Stromal cell of bone marrow (primary cell): ENCODE measurements at regions not wholly inside any gene's neighbourhood (a gene's known extent, or its start where the extent isn't known, plus 50 kb on each side); places are given as distances from the start of the nearest gene placed in this dataset.
A peak's percentile ranks its signal among the peaks of the same experiment; 100 is the strongest.

Experiments used
- DNase-seq: peaks from one replicate; pipeline ENCODE4 v3.0.0-alpha.2; 2012; ENCODE audit warnings: low read depth

DNA sequence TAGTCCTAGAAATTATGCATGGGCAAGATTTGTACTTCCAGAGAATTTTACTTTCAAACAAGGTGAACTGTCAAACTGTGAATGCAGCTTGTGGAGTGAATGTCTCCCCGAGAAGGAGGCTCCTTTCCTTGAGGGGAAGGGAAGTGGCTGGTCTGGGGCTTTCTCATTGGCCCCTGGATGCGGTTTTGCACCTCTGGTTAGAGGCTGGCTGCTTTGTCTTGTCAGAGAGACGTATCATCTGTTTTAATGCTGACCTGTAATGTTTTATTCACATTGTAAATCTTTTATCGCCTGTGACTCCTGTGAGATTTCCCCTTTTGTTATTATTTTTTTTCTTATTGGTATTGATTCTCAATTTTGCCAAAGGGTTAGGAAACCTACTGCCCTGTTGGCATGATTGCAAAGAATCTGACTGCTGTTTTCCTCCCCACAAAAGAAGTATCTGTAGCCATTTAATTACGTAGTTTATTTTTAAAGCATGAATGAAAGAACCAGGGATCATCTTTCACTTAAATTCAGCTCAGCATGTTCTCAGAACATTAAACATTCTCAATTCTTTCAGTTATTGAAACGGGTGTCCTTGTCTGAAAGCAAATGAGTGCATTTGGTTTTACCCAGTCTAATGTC, 238.3 kb upstream of the NFE2L3 start:
- no peak for DNase-seq

DNA sequence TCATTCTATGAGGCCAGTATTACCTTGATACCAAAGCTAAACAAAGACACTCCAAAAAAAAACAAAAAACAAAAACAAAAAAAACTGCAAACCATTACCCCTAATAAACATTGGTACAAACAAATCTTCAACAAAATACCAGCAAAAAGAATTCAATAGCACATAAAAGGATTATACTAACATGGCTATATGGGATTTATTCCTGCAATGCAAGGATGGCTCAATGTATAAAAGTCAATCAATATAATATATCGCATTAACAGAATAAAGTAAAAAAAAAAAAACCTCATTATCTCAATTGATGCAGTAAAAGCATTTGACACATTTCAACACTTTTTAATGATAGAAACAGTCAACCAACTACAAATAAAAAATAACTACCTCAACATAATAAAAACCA, 233.3 kb upstream of the NFE2L3 start:
- DNase-seq = no peak

DNA sequence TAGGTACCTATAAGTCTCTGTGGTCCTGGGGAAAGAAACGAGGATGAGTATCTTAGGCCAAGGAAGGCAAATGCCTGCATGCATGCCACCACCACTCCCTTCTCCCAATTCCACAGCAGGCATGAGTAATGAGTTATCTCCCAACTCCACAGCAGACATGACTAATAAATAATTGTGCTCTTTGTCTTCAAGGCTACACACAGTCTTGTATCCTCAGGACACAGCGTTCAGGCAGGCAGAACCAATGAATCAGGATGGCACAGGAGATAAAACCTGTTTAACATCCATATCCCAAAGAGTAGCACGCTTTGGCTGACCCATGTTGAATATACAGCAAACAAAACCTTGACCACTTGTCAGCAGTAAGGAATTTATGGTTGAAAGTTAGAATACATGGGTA, 229.7 kb upstream of the NFE2L3 start:
- no peak for DNase-seq

DNA sequence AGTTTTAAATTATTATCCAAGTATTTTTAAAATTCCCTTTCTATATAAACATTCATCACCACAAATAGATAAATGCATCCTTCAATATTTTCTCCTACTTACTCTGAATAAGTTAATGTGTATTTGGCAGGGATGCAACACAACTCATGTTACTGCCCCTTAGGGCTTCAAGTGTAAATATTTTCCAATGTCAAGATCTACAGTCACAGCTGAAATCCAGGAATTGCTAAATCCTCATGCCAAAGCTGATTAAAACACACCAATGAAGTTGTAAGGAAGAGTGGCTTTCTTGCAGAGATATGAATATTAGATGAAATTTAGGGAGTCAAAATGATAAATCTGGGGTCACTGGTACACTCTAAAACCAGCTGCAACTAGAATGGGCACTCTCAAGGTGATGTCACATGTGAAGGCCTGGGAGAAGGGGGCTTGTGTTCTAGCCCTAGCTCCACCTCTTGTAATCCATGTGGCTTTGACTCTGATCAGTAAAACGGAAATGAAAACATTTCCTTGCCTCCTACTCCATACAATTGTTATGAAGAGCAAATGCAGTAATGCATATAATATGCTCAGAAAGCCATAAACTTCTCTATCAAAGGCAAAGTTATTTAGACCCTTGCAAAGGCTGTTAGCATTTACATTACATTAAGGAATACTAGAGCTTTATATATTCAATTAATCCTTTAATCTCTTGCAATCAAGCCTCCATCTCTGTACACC, 228.1 kb upstream of the NFE2L3 start:
- DNase-seq = no peak

DNA sequence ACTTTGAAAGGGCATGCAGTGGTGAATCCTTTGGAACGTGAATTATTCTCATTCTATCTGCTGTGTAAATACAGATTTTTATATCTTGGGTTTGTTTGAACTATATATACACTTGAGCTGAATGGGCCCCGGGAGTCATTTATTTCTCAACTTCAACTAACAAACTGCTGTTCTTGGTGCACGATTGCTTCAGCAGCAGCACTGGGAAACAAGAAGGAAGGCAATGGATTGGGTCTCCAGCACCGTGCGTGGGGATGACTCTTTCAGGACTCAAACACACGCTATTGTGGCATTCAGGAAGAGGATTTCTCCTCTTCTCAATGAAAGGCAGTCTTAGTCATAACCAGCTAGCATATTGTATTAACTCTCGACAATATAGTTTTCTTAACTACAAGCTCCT, 226.0 kb upstream of the NFE2L3 start:
- peak; percentile 18 for DNase-seq

DNA sequence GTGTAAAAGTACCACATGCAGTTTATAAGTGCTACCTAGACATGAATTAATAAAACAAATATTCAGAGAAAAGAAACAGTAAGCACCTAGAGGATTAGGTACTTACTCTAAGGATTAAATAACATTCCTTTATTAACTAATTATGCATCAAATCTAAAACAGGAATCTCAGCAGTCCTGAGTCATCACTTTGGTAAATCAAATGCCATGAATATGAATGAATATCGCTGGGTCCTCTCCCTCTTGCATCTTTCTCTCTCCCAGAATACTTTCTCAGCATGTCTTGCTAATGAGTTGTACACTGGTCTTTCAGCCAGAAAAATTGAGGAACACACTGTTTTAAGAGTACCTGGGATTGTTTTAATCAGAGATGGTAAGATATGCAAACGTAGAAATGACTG, 225.5 kb upstream of the NFE2L3 start:
- DNase-seq = no peak

DNA sequence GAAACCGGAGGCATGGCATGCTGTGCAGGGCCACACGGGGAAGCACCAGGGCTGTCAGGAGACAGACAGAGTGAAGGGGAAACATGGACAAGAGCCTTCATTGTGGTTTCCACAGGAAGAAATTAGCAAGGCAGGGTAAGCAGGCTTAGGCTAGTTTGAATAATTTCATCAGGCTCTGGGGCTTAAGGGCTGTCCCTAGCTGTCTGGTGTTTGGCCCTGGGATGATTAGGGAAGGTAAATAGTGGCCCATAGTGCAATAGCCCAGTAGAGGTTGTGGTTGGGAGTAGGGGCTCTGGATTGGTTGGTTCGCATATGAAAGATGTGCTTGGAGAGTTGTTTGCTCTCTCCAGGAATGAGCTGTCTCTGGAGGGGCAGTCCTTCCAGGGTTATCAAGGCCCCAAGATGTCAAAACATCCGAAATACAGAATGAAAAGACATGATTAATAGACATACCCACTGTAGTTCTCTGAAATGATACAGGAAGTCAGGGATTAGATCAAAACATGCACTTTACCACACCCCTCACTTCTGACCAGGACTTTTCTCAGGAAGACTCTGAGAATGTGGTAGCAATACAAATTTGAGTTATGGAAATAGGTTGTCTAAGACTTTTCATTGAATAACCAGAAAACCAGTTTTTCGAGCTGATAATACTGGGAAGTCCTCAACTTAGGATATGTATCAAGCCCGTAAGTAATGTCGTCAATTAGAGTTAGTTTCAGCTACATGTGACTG, 224.9 kb upstream of the NFE2L3 start:
- DNase-seq = no peak

DNA sequence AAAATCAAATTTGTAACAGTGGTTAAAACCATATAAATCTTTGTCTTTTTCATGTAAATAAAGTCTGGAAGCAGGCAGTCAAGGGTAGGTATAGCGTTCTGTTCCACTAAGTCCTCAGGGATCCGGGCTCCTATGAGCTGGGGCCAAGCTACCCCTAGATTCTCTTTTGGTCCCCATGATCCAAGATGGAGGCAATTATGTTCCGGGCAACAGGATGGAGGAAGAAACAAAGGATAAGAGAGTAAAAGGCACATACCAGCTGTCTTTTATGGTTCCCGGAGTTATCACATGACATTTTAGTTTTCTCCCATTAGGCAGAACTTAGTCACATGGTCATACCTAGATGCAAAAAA, 224.4 kb upstream of the NFE2L3 start:
- no peak for DNase-seq

DNA sequence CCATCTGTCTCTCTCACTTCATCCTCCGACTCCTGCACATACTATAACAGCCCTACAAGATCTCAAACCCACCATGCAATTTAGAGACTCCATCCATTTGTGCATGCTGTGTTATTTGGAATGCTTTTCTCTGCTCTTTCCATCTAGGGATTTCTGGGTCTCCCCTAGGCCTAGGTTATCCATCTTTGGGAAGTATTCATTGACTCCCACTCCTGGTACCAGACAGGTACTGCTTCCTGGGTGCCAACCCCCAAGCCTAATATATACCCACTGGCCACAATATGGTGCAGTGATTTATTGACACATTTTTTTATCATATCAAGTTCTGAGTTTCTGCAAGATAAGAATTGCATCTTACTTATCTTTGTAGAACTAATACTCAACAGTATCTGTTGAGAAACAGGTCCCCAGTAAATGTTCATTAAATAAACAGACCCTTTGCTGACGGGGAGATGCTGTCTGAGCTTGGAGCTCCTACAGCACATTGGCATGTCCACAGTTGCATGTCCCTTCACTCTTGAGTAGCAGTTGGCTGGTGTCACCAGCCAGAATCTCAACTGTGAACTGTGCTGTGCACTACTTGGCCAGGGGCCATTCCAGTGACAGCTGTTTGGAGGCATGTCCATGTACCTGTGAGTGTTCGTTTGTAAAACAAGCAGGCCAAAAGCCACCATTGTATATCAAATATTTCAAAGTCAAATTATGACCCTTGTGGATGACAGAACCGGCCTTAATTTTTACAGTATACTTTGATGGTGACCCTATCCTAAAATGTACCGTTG, 223.3 kb upstream of the NFE2L3 start:
- no peak for DNase-seq

DNA sequence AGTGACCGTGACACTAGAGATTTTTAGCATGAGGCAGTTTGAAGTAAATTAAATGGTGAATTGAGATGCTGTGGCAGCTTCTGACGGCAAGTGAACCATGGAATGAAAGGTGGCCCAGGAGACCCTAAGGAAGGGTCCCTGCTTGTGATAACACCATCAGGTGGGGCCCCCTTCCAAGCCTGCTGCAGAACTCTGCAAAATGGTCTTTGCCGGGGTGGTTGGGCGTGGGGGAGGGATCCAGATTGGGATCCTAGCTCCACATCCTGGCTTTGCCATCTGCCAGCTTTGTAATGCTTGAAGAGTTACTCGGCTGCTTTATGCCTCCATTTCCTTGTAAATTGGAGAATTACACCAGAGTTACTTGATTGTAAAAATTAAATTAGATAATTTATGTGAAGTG, 222.6 kb upstream of the NFE2L3 start:
- DNase-seq = no peak

DNA sequence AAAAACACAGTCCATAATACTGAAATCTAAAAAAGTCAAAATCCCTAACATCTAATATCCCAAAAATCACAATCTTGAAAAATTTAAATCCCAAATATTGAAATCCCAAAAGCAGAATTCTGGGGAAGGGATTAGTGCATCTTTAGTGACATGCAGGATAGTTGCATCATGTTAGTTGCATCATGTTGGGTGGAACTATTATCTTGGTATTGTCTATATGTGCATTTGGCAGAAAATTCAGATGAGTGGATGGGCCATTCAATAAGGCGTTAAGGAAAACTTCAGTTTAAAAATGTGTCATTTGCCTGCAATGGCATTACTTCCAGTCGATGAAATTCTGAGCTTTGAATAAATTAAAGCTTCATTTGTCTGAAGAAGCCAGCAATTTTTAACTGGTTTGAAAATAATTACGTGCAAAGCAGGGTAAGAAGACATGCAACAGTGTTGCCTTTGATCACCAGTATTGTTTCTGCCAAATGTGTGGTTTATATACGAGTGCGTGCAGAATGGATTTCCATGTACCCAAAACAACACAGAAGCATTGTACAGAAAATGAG, 221.4 kb upstream of the NFE2L3 start:
- no peak for DNase-seq

DNA sequence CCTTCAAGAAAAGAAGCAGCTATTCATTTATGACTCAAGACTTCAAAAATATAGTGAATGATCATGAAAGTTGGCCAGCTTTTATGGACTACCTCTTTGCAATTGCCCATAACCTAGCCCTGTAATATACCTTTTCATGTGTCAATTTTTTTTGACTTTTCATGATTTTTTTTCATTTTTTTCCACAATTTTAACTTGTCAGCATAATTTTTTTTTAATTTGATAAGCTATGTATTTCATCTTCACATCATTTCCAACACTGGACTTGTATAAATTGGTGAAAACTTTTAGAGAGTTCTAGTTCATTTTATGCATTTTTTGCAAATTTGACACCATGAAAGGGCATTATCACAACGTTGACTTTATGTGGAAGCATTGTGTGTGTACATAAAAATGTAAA, 220.8 kb upstream of the NFE2L3 start:
- no peak for DNase-seq

DNA sequence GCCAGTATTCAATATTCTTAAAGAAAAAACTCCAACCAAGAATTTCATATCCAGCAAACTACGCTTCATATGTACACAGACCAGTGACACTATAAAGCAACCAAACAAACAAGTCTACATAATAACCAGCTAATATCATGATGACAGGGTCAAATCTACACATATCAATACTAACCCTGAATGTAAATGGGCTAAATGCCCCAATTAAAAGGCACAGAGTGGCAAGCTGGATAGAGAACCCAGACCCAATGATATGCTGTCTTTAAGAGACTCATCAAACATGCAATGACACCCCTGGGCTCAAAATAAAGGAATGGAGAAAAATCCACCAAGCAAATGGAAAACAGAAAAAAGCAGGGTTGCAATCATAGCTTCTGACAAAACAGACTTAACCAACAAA, 218.1 kb upstream of the NFE2L3 start:
- no peak for DNase-seq

DNA sequence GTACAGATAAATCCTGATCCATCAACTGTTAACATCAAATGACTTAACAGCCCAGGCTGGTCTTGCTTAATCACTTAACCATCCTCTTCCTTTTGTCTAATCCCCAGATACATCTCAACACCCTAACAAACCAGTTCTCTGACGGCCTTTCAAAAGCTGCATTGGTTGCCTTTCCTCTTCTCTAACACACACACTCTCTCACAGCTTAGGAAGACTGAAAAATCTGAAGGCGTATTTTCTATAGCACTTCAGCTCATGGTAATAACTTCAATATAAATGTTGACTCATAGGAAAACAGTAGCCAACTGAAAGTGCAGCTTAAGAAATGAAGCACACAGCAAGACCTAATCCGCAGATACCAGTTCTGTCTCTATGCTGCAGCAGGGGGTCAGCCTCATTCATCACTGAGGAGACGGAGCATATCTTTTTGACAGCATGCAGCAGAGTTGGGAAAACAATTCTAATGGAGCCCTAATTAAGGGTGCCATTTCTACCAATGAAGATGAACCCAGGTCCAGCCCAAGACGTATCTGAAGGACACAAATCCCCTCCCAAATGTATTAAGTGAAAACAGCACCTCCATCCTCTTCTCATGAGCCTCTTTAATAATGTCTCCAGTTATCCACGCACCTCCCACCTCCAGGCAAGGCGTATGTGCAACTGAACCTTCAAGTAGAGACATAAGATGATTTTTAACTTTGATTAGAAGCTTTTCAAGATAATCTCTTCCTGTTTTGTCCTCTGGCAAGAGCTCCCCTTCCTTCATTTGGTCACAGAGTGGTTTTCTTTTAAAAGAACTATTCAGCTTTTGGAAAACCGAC, 211.7 kb upstream of the NFE2L3 start:
- DNase-seq = no peak

DNA sequence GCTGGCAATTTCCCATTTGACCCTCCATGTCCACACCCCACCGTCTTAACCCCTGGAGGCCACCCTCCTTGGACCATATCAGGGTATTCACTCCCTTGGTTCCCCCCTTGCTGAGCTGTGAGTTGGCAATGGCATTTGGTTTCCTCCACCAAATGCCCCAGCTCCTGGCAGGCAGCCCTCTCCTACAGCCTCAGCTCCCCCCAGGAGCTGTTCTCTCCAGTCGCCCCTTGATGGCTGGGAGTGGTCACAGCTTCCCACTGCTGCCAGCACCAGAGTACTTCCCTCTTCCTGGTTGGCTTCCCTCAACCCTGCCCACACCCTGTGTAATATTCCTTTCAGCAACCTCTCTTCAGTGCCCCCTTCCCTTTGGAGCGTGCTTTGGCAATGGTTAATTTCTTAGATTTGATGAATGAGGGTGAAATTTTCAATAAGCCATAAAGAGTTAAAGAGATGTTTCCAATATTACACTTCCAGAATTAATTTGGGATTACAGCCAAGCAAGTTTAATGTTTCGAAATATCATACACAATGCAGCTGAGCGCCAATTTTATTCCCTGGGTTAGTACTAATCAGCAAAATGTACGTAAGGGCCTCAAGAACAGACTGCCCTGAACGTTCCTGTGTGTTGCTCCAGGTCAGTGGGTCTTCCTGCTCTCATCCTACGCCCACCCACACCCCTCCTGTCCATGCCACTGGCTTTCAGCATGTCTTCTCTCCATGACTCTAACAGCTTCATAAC, 207.1 kb upstream of the NFE2L3 start:
- DNase-seq = no peak

DNA sequence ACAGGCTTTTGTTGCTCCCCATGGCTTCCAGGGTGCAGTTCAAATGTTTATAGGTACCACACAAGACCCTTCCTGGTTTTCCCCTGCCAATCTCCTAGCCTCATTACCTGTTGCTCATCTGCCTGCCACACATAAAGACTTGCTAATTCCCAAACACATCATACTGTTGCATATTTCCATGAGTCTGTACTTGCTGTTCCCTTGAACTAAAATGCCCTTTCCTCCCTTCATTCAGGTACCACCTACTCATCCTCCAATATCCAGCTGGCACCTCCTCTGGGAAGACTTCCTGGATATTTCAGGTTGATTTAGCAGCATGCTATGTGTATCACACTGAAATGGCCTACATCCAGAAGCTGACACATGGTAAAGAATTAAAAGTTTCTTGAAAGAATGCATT, 206.4 kb upstream of the NFE2L3 start:
- DNase-seq = no peak

DNA sequence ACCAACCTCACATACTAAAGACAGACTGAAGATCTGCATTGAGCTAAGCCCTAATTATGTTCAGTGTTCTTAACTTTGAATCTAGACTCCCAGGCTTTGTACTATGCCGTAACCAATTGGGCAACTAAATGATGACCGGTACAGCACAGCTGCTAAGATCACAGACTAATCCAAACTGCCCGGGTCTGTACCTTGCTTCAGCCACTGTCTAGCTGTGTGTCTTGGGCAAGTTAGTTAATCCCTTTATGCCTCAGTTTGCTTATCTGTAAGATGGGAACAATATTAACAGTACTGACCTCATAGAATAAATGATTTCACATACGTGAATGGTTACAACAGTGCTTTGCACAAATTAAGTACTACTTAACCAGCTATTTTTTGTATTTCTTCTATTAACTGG, 205.8 kb upstream of the NFE2L3 start:
- DNase-seq = no peak

DNA sequence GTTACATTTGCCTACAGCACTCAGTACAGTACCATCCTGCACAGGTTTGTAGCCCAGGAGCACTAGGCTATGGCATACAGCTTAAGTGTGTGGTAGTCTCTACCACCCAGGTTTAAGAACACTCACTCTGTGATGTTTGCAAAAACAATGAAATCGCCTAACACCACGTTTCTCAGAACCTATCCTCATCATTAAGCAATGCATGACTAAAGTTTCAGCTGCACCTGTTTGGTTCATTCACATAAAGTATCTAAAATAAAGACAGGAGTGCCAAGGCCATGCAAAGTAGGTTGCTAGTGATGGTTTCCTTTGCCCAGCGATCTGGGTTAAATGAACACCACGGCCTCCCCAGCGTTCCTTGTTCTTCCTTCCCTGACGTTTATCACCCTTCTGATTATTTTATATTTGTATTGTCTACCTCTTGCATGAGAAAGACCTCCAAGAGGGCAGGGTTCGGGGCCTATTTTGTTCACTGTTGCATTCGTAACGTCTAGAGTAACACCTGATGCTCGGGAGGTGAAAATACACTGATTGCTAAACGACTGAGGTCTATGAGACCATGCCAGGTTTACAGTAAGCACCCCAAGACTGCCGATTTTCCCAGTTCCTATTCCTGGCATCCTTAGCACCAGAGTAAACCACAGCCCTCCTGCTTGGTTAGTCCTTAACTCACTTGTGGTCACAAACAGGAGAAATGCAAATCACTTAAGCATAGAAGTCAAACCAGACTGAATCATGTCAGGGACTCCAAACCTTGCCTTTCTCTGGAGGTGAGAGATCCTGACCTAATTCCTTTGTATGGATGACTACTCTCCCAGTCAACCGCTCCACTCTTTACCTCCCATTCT, 204.1 kb upstream of the NFE2L3 start:
- DNase-seq = no peak

DNA sequence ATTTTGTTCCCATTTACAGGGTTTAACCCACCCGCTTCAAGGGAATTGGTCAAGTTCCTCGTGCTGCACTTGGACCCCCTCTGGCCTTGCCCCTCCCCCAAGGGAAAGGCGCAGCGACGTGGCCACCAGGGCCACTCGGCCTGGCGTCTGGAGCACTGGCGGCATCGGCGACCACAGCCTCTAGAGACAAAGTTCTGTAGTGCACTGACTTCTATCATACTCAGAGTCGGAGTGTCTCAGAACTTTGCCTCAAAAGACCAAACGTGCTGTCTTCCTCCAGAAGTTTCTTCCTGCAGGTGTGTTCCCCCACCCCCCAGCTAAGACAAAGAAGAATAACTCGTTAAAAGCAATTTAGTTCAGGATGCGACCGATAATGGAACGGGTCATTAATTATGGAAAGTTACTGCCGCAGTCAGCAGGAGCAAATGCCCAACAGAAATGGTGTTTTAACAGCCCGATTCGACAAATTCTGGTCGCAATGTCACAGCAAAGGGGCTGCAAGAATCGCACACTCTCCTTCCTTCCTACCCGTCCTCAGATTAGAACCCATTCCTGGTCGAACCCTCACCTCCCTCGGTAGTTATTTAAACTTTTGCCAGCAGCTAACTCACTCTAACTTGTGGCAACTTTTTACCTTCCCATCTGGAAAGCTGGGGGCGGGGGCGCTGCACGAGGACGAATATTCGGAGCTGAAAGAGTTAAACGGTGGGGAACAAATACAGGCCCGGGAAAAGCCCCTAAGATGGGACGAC, 202.1 kb upstream of the NFE2L3 start:
- no peak for DNase-seq
